NCI-H1092 (cell line): ENCODE measurements at regions not wholly inside any gene's neighbourhood (a gene's known extent, or its start where the extent isn't known, plus 50 kb on each side); places are given as distances from the start of the nearest gene placed in this dataset.
"Not testable (repeated sequence)": the region's sequence is repeated elsewhere in the genome, so short reads cannot be mapped to it uniquely, and the experiment has no call there.

Experiments
- DNase-seq: peaks from one replicate; lab custom pipeline; 2025; lab: John Stamatoyannopoulos, UW

DNA sequence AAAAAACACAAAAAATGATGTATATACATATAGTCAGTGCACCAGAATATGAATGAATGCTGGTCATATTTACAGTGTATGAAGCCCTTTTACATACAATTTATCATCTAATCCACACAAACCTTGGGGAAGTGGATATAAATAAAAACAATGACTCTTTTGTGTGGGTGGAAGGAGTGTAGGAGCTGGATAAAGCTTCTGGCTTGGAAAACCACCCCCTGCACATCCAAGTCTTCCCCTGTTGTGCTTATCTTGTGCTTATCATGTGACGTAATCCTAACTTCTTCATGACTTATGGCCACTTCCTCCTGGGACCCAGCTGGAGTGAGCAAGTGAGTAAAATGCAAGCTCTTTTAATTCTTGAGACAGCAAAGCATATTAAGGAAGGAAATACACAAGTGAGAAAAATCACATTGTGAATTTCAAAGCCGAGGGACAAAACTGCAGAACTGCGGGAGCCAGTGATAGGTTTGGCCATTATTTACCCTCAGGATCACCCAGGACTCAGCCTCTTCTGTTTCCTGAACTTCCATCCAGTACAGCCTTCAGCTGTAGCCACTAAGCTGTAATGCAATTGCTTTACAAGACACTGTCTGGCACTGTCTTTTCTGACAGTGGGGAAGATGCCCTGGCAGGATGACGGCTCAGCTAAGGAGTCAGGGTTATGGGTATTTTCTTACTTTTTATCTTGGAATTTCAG lies 104.0 kb upstream of the PPM1J start:
- DNase-seq = no peak

DNA sequence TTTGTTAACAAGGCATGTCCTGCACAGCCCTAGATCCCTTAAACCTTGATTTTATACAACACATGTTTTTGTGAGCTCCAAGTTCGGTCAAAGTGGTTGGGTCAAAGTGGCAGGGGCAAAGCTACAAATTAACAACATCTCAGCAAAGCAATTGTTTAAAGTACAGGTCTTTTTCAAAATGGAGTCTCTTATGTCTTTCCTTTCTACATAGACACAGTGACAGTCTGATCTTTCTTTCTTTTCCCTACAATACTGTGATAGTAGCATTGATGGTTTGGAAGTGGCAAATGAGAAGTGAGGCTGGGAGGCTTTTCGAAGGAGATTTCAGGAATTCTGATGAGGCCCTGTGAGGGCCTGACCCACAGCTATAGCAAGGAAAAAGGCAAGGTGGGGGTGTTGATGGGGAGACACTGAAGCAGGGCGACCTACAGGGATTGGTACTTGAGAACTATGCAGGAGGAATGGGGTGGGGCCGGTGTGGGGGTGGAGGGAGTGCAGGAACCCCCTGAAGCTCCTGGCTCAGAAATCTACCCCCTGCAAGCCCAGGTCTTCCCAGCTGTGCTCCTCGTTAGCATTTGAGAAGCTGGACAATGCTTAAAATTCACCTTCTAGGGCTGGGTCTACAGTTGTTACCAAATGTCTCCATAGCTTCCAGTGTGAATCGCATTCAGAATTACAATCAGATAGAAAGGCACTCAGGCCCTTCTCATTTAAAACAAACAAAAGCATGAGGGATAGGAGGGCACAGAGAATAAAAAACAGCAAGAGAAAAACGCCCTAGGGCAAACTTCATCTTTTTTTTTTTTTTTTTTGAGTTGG lies 102.6 kb upstream of the PPM1J start:
- no peak for DNase-seq

- no peak for DNase-seq
Observed at GRCh38 chr1:112815376-112815775, 100.2 kb upstream of the PPM1J start.

DNA sequence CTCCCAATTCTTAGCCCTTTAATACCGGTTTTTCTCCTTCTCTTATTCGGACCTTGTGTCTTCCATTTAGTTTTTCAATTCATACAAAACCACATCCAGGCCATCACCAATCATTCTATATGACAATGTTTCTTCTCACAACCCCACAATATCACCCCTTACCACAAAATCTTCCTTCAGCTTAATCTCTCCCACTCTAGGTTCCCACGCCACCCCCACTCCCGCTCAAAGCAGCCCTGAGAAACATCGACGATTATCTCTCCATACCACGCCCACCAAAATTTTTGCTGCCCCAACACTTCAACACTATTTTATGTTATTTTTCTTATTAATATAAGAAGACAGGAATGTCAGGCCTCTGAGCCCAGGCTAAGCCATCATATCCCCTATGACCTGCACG lies 99.5 kb upstream of the PPM1J start:
- not testable (repeated sequence) for DNase-seq

DNA sequence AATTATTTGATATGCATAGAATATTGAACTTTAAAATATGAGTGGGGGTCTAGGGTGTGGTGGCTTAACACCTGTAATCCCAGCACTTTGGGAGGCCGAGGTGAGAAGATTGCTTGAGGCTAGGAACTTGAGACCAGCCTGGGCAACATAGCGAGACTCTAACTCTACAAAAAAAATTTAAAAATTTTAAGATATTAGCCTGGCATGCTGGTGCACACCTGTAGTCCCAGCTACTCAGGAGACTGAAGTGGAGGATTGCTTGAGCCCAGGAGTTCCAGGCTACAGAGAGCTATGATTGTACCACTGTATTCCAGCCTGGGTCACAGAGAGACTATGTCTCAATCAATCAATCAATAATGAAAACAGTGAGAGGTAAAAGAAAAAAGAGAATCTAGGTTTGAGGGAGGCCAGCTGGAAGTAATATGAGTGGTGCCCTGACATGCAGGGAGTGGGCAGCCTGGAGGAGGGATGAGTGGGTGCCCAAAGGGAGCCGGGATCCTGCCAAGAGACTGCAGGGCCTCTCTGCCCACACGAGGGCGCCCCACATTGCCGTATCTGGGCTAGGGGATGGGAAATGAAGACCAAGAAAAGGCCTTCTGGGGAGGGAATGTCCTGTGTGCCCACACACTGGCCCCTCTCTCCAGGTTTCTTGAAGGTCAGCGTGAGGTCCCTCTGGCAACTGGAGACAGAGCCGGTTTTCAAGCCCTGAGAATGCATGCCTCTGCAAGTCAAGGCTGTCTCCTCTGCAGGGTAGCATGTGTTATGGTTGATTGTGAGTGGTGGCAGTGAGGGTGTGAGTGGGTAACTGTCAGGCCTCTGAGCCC lies 93.9 kb upstream of the PPM1J start:
- peak; percentile 50 for DNase-seq

DNA sequence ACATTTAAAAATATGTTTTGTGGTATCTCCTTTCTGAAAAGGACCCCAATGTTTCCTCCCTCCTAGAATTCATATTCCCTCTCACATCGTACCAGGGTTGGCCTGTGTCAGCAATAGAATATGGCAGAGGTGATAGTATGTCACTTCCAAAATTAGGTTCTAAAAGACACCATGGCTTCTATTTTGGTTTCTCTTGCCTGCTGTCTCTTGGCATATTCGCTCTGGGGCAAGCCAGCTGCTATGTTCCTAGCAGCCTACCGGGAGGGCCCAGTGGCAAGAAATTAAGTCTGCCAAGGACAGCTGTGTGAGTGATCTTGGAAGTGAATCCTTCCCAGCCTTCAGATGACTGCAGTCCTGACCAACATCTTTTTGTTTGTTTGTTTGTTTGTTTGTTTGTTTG lies 92.9 kb upstream of the PPM1J start:
- DNase-seq = no peak

GRCh38 chr1:112807117-112807516 lies 92.0 kb upstream of the PPM1J start:
- no peak for DNase-seq

DNA sequence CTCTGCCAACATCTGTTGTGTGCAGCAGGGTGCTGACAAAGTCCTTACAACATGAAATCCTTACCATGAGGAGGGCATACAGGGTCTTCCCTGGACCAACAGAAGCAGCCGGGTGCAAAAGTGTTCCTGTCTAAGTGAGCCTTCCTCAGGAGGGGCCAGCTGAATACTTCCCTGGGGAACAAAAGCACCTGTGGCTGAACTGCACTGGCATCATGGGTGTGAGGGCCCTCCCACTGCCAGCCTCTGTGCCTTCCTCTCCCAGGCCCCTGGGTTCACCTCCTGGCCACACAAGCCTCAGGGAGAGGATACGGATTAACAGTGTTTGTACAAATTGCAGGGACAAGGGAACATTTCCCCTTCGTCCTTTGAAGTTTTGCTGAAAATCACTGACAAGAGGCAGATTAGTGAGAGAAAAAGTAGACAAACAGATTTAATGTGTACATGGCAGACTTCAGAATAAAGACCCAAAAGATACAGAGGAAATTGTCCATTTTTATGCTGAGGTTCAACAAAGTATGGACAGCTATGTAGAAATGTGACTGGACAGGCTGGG lies 91.0 kb upstream of the PPM1J start:
- no peak for DNase-seq

- DNase-seq = no peak
Observed at GRCh38 chr1:112805155-112805853, 90.2 kb upstream of the PPM1J start.

- peak; percentile 12 for DNase-seq
Observed at GRCh38 chr1:112803906-112804762, 89.0 kb upstream of the PPM1J start.

DNA sequence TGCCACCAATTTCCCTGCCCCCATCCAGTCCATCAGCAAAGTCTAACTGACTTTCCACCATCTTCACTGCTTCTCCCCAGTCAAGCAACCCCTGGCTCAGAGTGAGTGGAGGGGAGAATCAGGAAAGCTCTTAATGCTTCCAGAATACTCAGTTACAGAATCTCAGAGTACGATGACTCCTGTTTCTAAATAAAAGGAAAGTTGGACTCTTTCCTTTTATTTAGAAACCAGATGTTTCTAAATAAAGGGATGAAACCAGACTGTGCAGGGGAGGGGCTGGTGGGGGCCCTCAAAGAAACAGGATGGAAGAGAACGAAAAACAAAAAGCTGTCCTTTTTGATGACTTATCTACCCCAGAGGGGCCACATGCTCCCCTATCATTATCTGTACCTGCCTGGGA lies 85.2 kb upstream of the PPM1J start:
- DNase-seq = no peak

- DNase-seq = no peak
Observed at GRCh38 chr1:112798292-112798691, 83.2 kb upstream of the PPM1J start.

DNA sequence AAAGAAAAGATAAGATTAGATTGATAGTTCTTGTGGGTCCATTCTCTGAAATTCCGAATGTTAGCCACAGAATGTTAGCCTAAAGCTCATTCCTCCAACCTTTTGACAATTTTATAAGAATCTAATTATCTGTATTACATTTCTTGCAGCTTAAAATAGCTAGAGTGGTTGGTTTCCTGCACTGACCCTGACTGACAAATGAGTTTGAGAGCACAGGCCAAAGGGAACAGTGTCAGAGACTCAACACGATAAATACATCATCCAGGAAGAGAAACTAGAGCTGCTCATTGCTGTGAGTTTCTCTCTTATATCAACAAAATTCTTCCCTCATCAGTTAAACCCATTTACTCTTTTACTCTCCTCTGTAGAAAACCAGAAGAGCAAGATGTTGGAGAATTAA lies 82.1 kb upstream of the PPM1J start:
- DNase-seq = no peak

- DNase-seq = no peak
Observed at GRCh38 chr1:112794654-112795239, 79.6 kb upstream of the PPM1J start.

DNA sequence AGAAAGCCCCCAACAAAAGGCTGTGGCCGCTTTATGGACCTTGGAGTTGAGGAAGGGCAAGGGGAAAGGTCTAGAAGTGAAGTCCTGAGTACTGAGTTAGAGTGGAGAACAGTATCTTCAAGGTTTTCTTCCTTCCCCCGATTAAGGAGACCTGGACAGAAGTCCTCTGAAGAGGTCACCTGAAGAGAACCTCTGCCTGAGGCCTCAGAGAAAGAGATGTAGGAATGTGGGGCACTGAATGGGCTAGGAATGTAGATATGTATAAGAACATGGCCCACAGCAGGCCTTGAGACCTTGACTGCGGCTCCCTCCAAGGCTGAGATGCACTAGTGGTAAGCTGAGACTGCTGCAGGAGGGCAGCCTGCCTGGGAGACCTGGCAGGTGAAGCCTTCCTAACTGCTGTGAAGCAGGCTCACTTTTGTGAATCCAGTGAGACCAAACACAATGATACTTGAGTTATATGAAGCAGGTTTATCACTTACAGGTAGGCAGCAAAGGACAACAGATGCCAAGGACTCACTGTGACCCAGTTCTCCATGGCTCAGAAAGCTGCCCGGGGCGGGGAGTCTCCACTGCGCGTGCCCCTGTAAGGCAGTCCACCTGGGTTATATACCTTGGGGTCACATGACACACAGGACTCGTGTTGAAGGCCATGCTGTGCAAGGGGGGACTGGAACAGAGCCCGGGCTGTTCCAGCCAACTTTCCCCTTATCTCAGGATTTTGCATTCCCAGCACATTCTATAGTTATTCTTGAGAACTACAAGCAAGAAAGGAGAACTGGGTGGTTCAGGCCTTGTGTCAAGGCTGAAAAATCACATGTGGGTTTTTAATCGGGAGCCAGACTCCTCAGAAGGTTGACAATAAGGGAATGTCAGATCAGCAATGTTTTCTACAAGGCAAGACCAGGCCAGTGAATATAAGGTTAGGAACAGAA lies 78.8 kb upstream of the PPM1J start:
- no peak for DNase-seq

DNA sequence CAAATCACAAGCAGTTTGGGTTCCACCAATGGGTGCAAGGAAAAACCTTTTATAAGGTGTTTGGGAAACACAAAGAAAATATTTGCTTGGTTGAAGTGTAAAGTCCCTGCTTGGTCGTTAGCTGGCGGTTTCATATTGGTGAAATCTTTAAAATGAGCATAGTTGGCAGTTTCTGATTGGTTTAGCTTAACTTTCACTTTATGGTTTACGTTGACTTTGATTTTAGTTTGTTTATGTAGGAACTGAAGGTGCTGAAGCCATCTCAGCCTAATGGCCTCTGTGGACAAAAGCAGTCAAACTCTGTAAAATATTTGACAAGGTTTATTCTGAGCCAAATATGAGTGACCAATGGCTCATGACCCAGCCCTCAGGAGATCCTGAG lies 76.6 kb upstream of the PPM1J start:
- no peak for DNase-seq

DNA sequence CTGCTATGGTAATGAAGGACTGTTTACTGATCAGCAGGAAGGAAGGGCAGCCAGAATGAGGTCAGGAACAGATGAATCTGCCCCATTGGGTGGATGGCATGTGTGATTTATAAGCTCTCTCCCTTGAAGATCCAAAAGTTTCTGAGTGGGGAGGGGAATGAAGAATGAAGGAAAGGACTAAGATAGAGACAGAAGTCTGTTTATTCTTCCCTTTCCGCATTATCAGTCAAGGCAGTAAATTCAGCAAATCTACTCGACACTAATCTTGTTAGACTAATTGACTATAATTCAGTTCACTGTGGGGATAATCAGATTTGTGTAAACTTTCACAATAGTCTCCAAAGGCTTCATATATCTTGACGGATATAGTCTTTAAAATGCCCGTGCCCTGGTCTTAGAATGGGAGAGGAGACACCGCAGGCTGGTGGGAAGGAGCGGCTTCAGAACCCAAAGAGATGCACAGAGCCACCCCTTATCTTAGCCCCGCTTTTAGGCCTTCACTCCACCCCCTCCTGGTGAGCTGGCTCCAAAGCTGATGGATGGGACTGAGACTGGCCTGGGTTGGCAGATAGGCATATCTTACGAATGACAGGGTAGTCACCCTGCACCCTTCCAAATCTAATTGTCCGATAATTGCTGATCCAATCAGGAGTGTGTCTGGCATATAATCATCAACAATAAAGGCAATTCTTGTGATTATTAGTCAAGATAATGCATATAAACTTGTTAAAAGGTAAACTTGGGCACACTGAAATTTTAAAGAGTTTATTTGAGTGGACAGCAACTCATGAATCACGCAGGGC lies 76.0 kb upstream of the PPM1J start:
- DNase-seq = no peak

- DNase-seq = no peak
Observed at GRCh38 chr1:112788561-112788960, 73.4 kb upstream of the PPM1J start.

GRCh38 chr1:112788054-112788453 lies 72.9 kb upstream of the PPM1J start:
- no peak for DNase-seq
